Type B pancreatic cell (in vitro differentiated cells): ENCODE measurements at regions not wholly inside any gene's neighbourhood (a gene's known extent, or its start where the extent isn't known, plus 50 kb on each side); places are given as distances from the start of the nearest gene placed in this dataset.
"Not testable (repeated sequence)": the region's sequence is repeated elsewhere in the genome, so short reads cannot be mapped to it uniquely, and the experiment has no call there.

Source experiments
- DNase-seq: peaks from one replicate; pipeline ENCODE4 v3.0.0; 2021; ENCODE audit warnings: mixed read lengths; ENCODE audit not compliant: unreplicated experiment; ENCODE audit errors: extremely low spot score
- H3K27ac Mint-ChIP-seq: 2 replicates; pipeline ENCODE4 v1.8.0; 2021; ENCODE audit warnings: mild to moderate bottlenecking, mixed read lengths
- H3K27me3 Mint-ChIP-seq: 2 replicates; pipeline ENCODE4 v1.8.0; 2021; ENCODE audit warnings: mixed read lengths
- H3K36me3 Mint-ChIP-seq: 2 replicates; pipeline ENCODE4 v1.8.0; 2021; ENCODE audit warnings: mixed read lengths
- H3K4me1 Mint-ChIP-seq: one replicate; pipeline ENCODE4 v1.8.0; 2021; ENCODE audit warnings: mixed read lengths; ENCODE audit not compliant: unreplicated experiment
- H3K4me3 Mint-ChIP-seq: 2 replicates; pipeline ENCODE4 v1.8.0; 2021; ENCODE audit warnings: mild to moderate bottlenecking, mixed read lengths
- H3K9me3 Mint-ChIP-seq: 2 replicates; pipeline ENCODE4 v1.8.0; 2021; ENCODE audit warnings: mixed read lengths
- TF ChIP-seq, protein P1 (sequence below): fragments of 200-600 bp; sonication (generic); conservative IDR thresholded peaks from 2 replicates; pipeline ENCODE4 v1.5.0; 2021; ENCODE audit warnings: antibody characterized with exemption, mild to moderate bottlenecking

DNA sequence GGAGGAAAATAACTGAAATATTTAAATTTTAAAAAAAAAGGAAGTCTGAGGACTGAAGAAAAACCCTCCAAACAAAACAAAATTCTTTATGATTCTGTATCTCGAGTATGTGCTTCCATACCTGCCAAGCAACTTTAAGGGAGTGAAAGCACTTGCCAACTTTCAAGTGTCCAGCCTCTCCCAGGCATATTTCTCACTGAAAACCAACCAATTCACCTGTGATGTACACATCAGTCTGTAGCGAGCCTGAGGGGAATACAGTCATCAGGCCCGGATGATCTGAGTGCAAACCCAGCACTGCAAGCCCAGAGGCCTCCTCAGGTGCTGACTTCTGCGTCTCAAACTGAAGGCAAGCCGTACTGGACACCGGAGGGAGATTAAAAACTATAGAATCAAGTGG, 164.8 kb upstream of the NT5E start:
- Mint-ChIP-seq H3K27ac (no peak overlapping the region), H3K4me1 (no peaks in the 10 kb centered on the region), H3K27me3 (no peaks in the 10 kb centered on the region), H3K4me3 (no peak overlapping the region), H3K9me3 (no peaks in the 10 kb centered on the region), H3K36me3 (no peaks in the 10 kb centered on the region)
- DNase-seq: no peak
- TF ChIP-seq, protein P1, sequence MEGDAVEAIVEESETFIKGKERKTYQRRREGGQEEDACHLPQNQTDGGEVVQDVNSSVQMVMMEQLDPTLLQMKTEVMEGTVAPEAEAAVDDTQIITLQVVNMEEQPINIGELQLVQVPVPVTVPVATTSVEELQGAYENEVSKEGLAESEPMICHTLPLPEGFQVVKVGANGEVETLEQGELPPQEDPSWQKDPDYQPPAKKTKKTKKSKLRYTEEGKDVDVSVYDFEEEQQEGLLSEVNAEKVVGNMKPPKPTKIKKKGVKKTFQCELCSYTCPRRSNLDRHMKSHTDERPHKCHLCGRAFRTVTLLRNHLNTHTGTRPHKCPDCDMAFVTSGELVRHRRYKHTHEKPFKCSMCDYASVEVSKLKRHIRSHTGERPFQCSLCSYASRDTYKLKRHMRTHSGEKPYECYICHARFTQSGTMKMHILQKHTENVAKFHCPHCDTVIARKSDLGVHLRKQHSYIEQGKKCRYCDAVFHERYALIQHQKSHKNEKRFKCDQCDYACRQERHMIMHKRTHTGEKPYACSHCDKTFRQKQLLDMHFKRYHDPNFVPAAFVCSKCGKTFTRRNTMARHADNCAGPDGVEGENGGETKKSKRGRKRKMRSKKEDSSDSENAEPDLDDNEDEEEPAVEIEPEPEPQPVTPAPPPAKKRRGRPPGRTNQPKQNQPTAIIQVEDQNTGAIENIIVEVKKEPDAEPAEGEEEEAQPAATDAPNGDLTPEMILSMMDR: no peak

DNA sequence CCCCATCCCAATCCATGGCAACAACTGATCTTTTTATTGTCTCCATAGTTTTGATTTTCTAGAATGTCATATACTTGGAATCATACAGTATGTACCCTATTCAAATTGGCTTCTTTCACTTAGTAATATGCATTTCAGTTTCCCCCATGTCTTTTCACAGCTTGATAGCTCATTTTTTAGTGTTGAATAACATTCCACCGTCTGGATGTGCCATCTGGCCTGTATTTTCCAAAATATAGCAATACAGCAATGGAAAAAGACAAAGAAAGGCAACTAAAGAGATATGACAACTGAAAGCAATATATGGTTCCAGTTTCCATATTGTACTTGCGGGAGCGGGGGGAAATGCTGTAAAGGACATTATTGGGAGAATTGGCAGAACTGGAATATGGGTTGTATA, 166.4 kb upstream of the NT5E start:
- Mint-ChIP-seq H3K27me3 (no peaks in the 10 kb centered on the region), H3K27ac (no peak overlapping the region), H3K4me1 (no peaks in the 10 kb centered on the region), H3K36me3 (no peaks in the 10 kb centered on the region), H3K4me3 (no peak overlapping the region), H3K9me3 (no peaks in the 10 kb centered on the region)
- TF ChIP-seq, protein P1: no peak
- no peak for DNase-seq

DNA sequence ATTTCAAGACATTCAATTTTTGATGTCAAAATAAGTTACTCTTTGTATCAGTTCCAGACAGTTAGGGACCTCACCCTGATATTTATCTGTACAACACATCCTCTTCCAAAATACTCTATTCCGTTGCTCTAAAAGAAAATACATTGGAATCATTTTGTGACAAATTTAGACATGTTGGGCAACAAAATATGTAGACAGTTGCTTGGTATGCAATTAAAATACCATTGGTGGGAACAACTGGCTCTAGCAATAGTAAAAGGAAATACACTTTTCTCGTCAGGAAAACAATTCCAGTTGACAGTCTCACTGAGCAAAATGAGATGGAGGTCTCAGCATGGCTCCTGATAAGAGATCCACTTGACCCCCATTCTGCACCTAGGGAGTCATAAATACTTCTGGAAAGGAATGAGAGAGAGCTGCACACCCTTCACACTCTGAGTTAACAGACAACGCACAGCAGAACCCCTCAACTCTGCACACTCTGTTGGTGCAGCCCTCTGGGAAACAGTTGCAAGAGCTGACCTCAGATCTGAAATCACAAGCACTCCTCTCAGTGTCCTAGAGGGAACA, 171.3 kb upstream of the NT5E start:
- no peaks in the 10 kb centered on the region for H3K4me1 Mint-ChIP-seq
- DNase-seq: no peak
- TF ChIP-seq, protein P1: no peak
- H3K27ac Mint-ChIP-seq: no peak overlapping the region
- H3K4me3 Mint-ChIP-seq: no peak overlapping the region
- H3K9me3 Mint-ChIP-seq: no peaks in the 10 kb centered on the region
- H3K27me3 Mint-ChIP-seq: no peaks in the 10 kb centered on the region
- H3K36me3 Mint-ChIP-seq: no peaks in the 10 kb centered on the region

DNA sequence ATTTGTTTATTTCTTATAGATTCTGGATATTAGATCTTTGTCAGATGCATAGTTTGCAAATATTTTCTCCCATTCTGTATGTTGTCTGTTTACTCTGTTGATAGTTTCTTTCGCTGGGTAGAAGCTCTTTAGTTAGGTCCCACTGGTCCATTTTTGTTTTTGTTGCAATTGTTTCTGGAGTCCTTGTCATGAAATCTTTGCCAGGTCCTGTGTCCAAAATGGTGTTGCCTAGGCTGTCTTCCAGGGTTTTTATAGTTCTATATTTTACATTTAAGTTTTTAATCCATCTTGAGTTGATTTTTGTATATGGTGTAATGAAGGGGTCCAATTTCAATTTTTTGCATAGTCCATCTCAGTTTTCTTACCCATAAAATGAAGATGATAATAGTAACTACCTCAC, 173.9 kb upstream of the NT5E start:
- not testable (repeated sequence) for H3K27me3 Mint-ChIP-seq, H3K36me3 Mint-ChIP-seq, H3K27ac Mint-ChIP-seq, H3K9me3 Mint-ChIP-seq, H3K4me1 Mint-ChIP-seq, H3K4me3 Mint-ChIP-seq, DNase-seq

DNA sequence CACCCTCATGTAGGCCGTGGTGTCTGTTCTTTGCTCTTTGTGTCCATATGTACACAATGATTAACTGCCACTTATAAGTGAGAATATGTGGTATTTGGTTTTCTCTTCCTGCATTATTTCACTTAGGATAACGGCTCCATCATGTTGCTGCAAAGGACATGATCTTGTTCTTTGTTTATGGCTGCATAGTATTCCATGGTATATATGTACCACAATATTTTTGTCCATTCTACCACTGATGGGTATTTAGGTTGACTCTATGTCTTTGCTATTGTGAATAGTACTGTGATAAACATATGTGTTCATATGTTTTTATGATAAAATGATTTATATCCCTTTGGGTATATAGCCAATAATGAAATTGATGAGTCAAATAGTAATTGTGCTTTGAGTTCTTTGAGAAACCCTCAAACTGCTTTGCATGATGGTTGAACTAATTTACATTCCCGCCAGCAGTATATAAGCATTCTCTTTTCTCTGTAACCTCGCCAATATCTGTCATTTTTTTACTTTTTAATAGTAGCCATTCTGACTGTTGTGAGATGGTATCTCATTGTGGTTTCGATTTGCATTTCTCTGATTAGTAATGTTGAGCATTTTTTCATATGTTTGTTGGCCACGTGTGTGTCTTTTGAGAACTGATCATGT, 174.4 kb upstream of the NT5E start:
- TF ChIP-seq, protein P1: no peak
- no peaks in the 10 kb centered on the region for H3K36me3 Mint-ChIP-seq
- no peak overlapping the region for H3K4me3 Mint-ChIP-seq
- H3K9me3 Mint-ChIP-seq: no peaks in the 10 kb centered on the region
- H3K4me1 Mint-ChIP-seq: no peaks in the 10 kb centered on the region
- H3K27ac Mint-ChIP-seq: no peak overlapping the region
- no peaks in the 10 kb centered on the region for H3K27me3 Mint-ChIP-seq
- DNase-seq: no peak

DNA sequence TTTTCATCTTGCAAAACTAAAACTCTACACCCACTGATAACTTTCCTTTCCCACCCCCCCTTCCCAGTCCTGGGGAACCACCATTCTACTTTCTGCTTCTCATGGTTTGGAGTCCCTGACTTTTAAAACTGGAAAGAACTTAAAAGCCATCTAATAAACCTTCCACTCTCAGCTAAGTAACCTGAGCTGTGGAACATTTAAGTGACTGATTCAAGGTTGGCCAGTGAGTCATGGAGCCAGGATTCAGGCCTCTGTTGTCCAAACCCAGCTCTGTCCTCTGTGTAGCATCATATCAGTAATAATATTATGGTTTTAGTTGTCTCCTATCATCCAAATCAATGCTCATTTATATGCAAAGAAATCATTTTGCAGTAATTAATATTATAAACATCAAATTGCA, 176.0 kb upstream of the NT5E start:
- H3K4me1 Mint-ChIP-seq: no peaks in the 10 kb centered on the region
- no peaks in the 10 kb centered on the region for H3K27me3 Mint-ChIP-seq
- no peak for DNase-seq
- no peaks in the 10 kb centered on the region for H3K9me3 Mint-ChIP-seq
- H3K36me3 Mint-ChIP-seq: no peaks in the 10 kb centered on the region
- no peak overlapping the region for H3K27ac Mint-ChIP-seq
- TF ChIP-seq, protein P1: no peak
- no peak overlapping the region for H3K4me3 Mint-ChIP-seq
